ENCODE measurements at regions not wholly inside any gene's neighbourhood (a gene's known extent, or its start where the extent isn't known, plus 50 kb on each side); places are given as distances from the start of the nearest gene placed in this dataset.

GRCh38 chr4:18566970-18567799, 545.6 kb upstream of the LCORL start (continued):
- TF ChIP-seq SREBF2 (IDR thresholded peaks at IDR 0.05; ENCODE audit: low read length) (no peak), PAX5 (IDR thresholded peaks at IDR 0.05; ENCODE audit: borderline replicate concordance, low read depth, low read length) (no peak), MLLT1 (IDR thresholded peaks at IDR 0.05) (no peak), RFX5 (IDR thresholded peaks at IDR 0.05; ENCODE audit: low read depth, low read length) (no peak), MYC (IDR thresholded peaks at IDR 0.05; ENCODE audit: insufficient read depth, insufficient read length, insufficient replicate concordance, low read length, severe bottlenecking) (no peak), RBBP5 (conservative IDR thresholded peaks at IDR 0.05) (no peak), NFIC (IDR thresholded peaks at IDR 0.05; ENCODE audit: low read depth, low read length) (no peak), ZSCAN29 (IDR thresholded peaks at IDR 0.05) (no peak), E4F1 (IDR thresholded peaks at IDR 0.05; ENCODE audit: borderline replicate concordance, partially characterized antibody) (no peak)

GRCh38 chr4:18559492-18559891, 537.9 kb upstream of the LCORL start:
- ChIA-PET SMC1A (ENCODE audit: uncharacterized antibody, unreplicated experiment) (no interaction called here), POLR2A (no interaction called here), RAD21 (ENCODE audit: unreplicated experiment) (no interaction called here), CTCF (no interaction called here)
- Histone ChIP-seq H3K4me2 (ENCODE audit: control insufficient read depth, insufficient read depth) (no peak overlapping the region), H3K4me1 (ENCODE audit: control insufficient read depth, insufficient read depth, low read length) (no peaks in the 10 kb centered on the region), H3K79me2 (ENCODE audit: control insufficient read depth, insufficient read depth, low read length) (no peaks in the 10 kb centered on the region), H2AFZ (ENCODE audit: control insufficient read depth, low read depth, low read length) (no peak overlapping the region), H3K27me3 (replicated peaks in 1 of 2; ENCODE audit: control insufficient read depth in 2 of 2, insufficient read depth in 2 of 2, low read length in 1 of 2) (no peaks in the 10 kb centered on the region), H3K9ac (ENCODE audit: control insufficient read depth, insufficient read depth, low read length) (no peak overlapping the region), H3K9me3 (replicated peaks; ENCODE audit: control insufficient read depth, insufficient read depth, low read length) (no peaks in the 10 kb centered on the region), H4K20me1 (ENCODE audit: control insufficient read depth, insufficient read depth) (no peaks in the 10 kb centered on the region), H3K36me3 (ENCODE audit: control insufficient read depth in 2 of 2, insufficient read depth in 2 of 2, low read length in 1 of 2) (no peaks in the 10 kb centered on the region), H3K27ac (ENCODE audit: control insufficient read depth, insufficient read depth) (no peak overlapping the region), H3K4me3 (no peak overlapping the region)
- WGBS (ENCODE audit: insufficient coverage, insufficient replicate concordance, low lambda C conversion rate, missing lambda C conversion rate), result 29% methylated on average over 3 of the region's 3 CpGs
- no peak for DNase-seq (ENCODE audit: low read depth, low spot score)
- in situ Hi-C loops (cut with MboI) (no loop called here), intact Hi-C loops (cut with micrococcal nuclease; ENCODE audit: unreplicated experiment) (no loop called here)
- FAIRE-seq, result no peak
- no TSS peak for BruUV-seq (replicated peaks)
- ATAC-seq, result no peak
- no peak for TF ChIP-seq BMI1 (IDR thresholded peaks at IDR 0.05; ENCODE audit: borderline replicate concordance)
- TF ChIP-seq E4F1 (IDR thresholded peaks at IDR 0.05; ENCODE audit: borderline replicate concordance, partially characterized antibody), result no peak
- TF ChIP-seq SREBF2 (IDR thresholded peaks at IDR 0.05; ENCODE audit: low read length), result no peak
- no peak for TF ChIP-seq ZNF687 (IDR thresholded peaks at IDR 0.05)
- no peak for TF ChIP-seq IKZF1 (conservative IDR thresholded peaks at IDR 0.05)

All from GM12878 (cell line).